LNCaP clone FGC (cell line): ENCODE measurements at regions not wholly inside any gene's neighbourhood (a gene's known extent, or its start where the extent isn't known, plus 50 kb on each side); places are given as distances from the start of the nearest gene placed in this dataset.

Experiments used
- DNase-seq: peaks from one replicate; pipeline ENCODE4 v3.0.0-alpha.2; 2011; ENCODE audit warnings: low read depth
- H3K4me3 ChIP-seq: 2 replicates; pipeline ENCODE4 v1.5.1; 2011; ENCODE audit warnings: mild to moderate bottlenecking, low read depth, low read length, control low read depth
- CTCF ChIP-seq: IDR thresholded peaks from 2 replicates; pipeline ENCODE4 v1.5.1; 2012; ENCODE audit warnings: mild to moderate bottlenecking; ENCODE audit not compliant: control insufficient read depth, insufficient read depth; ENCODE audit errors: extremely low read depth

GRCh38 chr9:12441506-12441905, 251.7 kb upstream of the TYRP1 start:
- no peak overlapping the region for H3K4me3 ChIP-seq
- TF ChIP-seq CTCF: no peak
- no peak for DNase-seq

DNA sequence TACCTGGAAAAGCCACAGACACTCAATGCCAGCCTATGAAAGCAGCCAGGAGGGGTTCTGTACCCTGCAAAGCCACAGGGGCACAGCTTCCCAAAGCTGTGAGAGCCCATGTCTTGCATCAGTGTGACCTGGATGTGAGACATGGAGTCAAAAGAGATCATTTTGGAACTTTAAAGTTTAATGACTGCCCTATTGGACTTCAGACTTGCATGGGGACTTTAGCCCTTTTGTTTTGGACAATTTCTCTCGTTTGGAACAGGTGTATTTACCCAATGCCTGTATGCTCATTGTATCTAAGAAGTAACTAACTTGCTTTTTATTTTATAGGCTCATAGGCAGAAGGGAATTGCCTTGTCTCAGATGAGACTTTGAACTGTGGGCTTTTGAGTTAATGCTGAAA, 244.9 kb upstream of the TYRP1 start:
- no peak for TF ChIP-seq CTCF
- no peak for DNase-seq
- H3K4me3 ChIP-seq: no peak overlapping the region

GRCh38 chr9:12457237-12457636, 235.9 kb upstream of the TYRP1 start:
- no peak overlapping the region for H3K4me3 ChIP-seq
- no peak for TF ChIP-seq CTCF
- DNase-seq: no peak

- no peak overlapping the region for H3K4me3 ChIP-seq
- no peak for DNase-seq
- TF ChIP-seq CTCF: no peak
These were observed 231.3 kb upstream of the TYRP1 start for GRCh38 chr9:12461763-12462460.

GRCh38 chr9:12462861-12463260, 230.3 kb upstream of the TYRP1 start:
- H3K4me3 ChIP-seq: no peak overlapping the region
- TF ChIP-seq CTCF: no peak
- DNase-seq: no peak

DNA sequence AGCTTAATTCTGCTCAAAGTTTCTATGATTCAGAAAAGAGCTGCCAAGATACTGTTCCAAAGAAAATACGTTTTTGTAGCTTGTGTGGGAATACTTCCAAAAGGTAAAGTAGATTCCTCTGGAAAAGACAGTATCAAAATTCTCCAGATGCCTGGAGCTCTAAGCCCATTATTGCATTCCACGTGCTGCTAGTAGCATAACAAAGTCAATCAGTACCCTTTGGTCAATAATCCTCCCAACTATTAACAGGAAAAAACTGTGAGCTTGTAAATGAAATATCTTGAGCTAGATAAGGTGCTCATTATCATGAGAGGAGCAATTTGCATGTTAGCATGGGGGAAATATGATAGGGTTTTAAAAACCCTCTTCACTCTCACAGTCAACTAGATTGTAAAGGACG, 229.5 kb upstream of the TYRP1 start:
- DNase-seq: no peak
- H3K4me3 ChIP-seq: no peak overlapping the region
- TF ChIP-seq CTCF: no peak

DNA sequence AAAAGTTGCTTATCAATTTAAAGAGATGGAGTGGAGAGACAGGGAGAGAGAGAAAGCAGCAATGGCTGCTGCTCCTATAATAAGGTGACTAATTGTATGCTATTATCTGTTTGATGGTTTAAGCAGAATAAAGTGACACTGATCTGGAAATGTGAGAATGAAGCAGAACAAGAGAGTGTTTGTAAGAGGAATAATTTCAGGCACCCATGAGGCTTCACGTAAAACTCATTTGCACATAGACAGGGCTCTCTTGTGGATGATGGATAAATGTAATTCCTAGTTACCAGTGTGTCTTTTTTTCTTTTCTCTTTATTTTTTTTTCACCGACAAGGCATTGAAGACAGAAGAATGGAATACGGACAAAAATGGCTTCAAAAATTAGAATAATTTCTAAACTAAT, 228.8 kb upstream of the TYRP1 start:
- no peak for TF ChIP-seq CTCF
- DNase-seq: no peak
- no peak overlapping the region for H3K4me3 ChIP-seq
